ENCODE measurements at regions not wholly inside any gene's neighbourhood (a gene's known extent, or its start where the extent isn't known, plus 50 kb on each side); places are given as distances from the start of the nearest gene placed in this dataset.

DNA sequence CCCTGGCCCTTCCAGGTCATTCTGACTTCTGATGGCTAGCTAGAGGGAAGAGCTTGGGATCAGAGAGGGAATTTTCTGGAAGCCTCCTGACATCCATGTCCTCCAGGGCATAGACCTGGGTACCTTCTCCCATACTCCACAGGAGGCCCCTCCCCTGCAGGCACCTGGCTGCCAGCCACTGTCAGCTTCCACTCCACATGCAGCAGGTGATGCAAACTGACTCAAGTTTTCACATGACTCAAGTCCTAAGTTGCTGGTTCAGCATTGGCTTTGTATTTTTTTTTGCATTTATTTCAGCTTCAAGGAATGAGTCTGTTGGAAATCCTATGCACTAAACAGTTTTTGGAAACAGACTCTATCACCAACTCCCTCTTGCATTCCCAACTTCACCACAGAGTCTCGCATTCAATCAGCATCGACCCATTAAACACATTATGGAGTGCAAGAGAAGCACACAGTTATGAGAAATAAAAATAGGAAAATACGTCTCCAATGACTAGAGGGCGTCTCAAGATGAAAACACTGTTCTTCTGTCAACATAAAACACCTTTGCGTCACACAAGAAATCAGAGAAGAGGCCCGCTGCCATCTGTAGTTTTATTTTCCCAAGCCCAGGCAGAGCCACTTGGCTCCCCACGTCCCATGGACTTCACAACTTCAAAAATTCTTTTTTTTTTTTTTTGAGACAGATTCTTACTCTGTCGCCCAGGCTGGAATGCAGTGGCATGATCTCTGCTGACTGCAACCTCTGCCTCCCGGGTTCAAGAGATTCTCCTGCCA, 362.6 kb upstream of the MGMT start:
- no peak for DNase-seq

DNA sequence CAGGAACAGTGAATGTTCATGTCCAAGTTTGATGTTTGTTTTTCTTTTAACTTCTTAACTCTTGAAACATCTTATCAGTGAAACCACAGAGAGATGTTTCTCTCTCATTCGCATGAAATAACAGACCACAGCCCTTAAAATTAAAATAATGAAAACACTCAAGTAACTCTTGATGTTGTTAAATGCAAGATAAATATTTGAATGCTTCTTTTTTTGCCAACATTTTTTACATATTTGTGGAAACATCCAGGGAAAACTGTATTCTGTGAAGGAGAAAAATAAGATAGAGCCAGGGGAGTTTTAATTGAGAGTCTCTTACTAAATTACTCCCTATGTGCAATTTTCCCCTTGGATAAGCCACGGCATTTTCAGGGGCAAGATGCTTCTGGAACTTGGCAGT, 361.8 kb upstream of the MGMT start:
- DNase-seq = no peak

DNA sequence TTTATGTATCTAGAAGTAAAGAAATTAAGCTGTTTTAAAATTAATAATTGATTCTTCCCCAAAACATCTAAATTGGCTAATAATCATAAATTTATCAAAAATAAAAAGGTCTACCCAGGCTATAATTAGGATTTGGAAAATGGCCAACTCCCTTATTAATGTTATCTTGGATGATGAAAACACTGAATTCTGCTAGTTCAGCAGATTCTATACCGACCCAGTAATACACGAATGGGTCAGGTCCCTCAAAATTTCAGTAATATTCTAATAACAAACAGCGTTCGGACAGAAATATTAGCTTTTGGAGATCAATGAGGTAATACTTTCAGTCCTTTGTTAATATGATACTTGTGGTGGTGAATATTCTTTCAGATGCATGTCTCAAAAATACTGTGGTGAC, 360.7 kb upstream of the MGMT start:
- no peak for DNase-seq

DNA sequence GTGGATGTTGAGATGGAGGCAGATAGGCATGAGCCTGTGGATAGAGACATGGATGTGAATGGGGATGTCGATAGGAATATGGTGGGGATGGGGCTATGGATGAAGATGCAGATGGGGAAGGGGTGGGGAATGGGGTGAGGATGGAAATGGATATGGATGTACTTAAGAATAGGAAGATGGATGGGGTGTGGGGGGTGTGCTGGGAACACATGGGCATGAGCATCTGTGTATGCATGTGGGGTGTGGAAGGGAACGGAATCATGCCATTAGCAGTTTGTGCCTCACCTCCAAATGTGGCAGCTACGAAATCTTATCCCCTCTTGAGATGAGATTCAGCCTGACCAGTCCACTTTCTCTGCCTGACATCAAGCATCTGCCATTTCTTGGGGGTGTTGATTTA, 359.5 kb upstream of the MGMT start:
- DNase-seq = no peak

DNA sequence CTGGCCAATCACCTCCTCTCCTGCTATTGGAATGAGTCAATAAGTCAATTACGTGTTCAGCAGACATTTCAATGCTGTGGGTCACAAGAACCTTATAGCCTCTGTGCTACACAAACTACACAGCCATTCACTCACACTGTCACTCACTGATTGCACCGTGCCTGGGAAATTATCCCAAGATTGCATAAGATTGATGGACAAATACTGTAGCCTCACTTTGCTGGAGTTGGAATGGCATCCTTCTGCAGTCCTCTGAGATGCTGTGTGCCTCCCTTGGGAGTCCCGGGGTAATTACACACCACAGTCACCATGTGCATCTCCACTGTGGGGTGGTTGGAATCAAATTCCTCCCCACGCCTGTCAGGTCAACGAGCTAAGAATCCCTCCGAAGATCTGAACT, 358.7 kb upstream of the MGMT start:
- DNase-seq = no peak

DNA sequence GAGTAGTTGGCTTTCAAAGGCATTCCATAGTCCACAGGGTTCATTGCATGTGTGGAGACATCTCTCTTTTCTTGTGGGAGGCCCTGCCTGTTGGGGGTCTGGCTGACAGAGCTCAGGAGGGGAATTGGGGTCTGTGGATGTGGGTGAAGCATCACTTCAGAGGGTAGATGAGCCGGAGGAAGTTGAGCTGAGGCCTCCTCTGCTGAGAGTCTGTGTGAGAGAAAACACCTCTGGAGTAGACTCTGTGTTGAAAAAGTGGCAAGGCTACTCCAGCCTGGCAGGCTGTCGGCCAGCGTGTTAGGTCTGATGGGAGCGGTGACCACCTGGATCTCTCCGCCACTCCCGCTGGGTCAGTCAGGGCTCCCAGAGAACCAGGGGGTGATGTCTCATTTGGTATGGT, 358.0 kb upstream of the MGMT start:
- DNase-seq = no peak

DNA sequence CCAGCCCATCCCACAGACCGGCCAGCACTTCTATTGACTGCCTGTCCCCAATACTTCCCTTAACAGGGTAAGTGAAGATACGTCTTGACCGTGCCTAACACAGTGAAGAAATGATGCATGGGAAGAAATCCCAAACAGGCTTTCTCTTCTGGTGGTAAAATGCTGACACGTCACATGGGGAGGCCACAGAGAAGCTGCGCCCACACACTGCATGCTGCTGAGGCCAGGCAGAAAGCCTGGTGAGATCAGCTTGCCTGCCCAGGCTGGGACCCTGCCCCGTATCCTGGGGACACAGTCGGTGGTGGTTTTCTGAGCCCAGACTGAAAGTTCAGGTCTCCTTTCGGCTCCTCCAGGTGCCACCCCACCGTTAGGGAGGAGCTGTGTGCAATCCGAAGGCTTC, 356.3 kb upstream of the MGMT start:
- DNase-seq = no peak

DNA sequence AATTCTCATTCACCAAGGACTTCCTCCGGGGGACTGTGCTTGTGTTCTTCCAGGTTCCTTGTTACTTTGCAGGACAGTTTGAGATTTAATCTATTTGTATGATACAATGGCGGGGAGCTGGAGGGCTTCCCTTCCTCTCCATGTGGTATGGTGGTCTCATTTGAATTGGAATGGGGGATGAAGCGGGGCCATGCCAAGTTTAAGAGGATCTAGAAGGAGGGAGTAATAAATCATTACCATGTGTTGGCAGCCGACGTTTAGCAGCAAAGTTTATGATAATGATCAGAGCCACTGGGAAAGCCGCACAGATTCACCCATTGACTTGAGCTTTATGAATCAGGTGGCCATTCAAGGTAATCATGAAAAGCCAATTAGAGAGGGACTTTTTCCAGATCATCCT, 355.1 kb upstream of the MGMT start:
- DNase-seq = no peak

DNA sequence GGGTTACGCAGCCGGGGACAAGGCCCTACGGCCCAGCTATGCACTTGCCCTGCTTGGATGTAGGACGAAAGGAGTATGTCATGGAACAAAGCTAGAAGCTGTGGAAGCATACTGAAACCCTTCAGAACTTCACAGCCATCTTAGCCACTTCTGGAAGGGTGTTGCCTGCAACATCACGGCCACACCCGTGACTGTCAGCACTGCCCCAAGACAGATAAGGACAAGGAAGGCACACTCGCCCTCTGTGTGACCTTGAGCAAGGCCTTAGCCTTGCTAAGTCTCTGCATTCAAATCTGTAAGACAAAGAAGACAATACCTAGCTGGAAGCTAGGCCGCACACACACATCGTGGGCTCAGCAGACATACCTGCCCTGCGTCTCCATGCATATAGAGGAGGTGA, 352.5 kb upstream of the MGMT start:
- DNase-seq = no peak

DNA sequence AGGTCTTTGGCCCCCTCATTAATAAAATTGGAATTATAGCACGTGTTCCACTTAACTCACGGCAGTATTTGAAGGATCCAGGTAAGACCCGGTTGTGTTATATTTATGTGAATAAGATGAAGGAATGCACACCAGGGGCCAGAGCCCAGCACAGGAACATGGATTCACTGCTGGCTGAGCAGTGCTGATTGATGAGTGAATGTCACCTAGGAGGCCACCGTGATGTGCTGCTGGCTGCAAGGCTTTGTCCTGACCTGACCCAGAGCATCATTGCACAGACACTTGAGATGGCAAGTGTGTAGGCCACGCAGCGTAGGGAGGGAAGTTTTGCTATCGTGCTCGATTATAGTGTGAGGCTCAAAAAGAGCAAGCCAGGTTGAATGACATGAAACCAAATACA, 350.7 kb upstream of the MGMT start:
- no peak for DNase-seq

DNA sequence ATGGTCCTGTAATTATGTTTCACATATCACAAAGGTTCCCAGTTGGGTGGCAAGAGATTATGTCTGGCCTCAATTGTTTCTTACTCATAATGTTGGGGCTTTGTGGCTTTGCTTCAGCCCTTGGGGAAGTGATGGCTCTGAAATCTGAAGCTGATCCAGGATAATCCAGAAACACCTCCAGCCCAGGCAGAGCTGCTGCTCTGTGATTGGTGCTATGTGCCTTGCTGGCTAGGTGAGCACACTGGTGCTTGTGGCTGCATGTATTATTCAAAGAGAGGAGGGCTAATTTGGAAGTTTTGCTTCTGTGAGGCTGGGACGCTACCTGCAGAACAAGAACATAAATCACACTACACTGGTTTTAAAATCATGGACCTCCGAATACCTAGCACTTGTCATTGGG, 346.6 kb upstream of the MGMT start:
- no peak for DNase-seq

DNA sequence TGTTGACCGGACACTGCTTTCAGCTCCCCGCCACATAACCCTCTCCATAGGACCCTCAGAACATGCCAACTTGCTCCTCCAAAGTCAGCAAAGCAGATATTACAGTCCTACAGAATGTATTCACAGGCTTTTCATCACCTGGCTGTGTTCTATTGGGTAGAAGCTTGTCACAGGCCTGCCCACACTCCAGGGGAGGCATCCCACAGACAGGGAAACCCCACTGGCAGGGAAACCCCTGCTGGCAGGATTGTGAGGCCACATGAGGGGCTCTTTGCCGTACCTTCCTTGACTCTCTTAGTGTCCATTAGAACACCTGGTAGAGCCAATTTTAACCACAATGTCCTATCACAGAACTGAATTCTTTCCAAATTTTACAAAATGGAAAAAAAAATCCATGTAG, 344.2 kb upstream of the MGMT start:
- no peak for DNase-seq

DNA sequence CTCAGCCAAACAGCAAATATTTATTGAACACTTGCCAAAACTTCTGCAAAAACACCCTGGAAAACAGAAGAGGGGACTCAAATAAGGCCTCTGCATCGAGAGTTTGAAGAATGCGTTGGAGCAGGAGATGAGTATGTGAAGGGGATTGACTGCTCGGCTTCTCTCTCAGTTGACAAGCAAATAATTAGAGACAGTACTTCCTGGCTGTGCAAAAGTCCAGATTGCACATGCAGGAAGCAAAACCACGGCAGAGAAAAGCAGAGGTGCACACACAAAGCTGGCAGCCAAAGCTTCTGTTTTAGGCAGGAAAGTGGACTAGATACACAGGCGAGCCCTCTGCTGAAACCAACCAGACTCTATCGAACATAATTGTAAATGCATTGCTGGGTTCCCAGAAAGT, 343.6 kb upstream of the MGMT start:
- DNase-seq = no peak

DNA sequence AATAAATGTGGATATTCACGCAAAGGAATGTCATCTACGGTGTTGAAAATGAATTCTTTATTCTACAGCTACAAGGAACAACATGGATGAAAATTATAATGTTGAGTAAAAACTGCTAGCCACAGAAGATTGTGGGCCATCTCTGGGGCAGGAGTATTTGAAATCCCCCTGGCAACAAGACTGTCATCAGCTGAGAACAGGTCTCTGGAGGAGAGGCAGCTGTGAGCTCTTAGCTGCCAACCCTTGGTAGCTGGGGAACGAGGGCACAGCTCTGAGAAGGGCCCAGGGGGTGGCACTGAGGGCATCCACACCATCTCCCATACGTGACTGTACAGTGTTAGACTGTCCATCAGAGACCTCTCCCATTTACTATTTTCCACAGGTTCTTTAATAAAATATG, 340.1 kb upstream of the MGMT start:
- peak; percentile 23 to 51 for DNase-seq

DNA sequence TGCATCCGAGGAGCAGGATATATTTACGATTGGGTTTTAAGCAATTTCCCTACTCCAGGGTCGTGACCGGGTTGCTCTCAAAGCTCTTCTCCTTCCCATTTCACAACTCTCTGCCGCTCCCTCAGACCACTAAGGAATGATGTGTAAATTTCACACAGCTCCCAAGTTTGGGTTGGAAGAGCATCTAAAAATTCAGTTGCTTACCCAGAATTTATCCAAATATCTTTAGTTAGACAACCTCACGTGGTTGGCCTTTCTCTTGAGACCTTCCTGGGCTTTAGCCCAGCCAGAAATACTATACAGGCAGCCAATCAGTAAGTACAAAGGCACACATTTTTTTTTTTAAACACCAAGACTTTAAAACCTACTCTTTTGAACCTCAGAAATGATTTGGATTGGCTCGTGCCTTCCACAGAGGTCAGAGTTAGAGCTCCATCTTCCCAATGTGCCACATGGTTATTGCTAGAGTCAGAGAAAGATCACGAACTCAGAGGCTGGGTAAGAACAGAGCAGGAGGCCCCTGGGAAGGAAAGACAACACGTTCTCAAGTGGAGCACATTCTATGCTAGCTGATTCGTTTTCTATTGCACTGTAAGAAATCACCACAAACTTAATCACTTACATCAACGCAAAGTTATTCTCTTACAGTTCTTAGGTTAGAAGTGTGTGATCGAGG, 335.4 kb upstream of the MGMT start:
- no peak for DNase-seq

DNA sequence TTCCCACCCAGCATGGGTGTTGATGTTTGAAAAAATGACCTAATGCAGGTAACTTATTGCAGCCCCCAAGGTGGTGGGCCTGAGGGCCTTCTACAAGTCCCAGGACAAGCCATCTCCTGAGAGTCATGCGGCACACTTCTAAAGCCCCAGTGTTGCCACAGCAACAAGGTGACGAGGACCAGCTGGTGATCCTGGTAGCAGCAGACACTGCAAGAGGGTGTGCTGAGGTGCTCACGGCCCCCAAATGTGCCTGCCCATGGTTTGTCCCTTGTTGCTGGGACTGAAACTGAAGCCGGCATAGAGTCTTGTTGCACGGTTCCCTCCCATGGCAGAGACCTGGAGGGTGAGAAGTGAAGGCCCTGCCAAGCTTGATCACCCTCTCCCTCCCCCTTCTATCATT, 333.2 kb upstream of the MGMT start:
- DNase-seq = no peak

DNA sequence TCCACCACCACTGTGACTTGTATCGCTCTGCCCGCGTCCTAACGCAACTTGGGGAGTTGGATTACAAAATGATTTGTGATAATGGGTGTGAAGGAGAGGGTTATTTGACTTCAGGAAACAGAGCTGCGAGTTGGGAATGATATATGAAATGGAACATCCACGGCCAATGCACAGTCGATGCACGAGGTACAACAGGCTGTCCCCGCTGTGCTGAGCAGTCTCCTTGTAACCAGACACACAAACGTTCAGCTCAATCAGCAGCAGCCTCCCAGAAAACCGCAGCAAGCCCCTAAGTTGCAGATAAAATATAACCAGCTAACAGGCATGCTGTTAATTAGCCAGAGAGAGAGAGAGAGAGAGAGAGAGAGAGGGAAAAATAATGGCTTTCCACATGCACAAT, 332.7 kb upstream of the MGMT start:
- no peak for DNase-seq

DNA sequence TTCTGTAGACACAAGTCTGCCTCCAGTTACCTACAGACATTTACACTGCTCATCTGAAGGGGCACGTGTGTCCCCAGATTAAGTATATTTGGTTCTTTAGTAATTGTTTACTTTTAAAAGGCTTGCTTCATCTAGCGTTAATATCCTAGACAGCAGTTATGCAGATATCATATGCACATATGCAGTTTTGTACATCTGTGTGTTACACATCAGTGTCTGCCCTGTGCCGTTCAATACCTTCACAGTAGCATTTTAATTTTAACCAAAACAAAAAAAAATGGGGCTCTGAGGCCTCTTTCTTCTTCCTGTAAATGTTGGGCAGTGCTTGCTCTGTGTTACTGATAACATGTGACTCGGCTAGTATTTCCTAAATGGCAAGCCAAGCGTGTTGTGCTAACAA, 331.4 kb upstream of the MGMT start:
- no peak for DNase-seq

DNA sequence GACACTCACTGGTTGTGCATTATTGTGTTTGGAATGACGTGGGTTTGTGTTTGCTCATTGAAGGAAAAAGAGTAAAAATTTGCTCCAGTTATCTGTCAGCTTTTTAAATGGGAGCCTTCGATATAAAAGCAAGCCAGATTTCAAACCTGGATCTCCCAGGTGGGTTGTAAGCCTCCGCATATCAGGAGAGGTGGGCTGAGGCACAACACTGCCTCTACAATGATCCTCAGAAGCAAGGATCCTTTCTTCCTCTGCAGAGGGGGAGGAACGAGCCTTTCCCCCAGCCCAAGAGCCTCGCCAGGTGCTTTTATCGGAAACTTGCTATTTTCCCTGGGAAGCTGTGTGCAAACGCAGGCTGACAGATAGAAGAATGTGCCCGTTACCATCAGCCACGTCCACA, 331.0 kb upstream of the MGMT start:
- DNase-seq = no peak

DNA sequence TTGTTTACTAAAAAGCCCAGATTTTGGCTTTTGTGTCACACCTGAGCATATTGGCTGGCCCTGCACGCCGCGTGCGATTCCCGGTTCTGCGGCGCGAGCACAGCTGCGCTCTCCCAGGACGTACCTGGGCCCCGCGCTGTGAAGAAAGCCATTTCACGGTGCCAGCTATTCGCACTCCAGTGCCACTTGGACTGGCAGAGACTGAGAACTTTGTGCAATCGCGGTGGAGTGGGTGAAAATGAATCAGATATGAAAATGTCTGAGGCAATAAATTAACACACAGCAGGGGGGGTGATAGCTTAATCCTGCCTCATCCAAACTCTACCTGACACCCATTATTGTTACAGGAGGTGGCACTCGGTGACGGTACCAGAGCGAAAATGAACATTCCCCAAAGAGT, 330.1 kb upstream of the MGMT start:
- DNase-seq = no peak

DNA sequence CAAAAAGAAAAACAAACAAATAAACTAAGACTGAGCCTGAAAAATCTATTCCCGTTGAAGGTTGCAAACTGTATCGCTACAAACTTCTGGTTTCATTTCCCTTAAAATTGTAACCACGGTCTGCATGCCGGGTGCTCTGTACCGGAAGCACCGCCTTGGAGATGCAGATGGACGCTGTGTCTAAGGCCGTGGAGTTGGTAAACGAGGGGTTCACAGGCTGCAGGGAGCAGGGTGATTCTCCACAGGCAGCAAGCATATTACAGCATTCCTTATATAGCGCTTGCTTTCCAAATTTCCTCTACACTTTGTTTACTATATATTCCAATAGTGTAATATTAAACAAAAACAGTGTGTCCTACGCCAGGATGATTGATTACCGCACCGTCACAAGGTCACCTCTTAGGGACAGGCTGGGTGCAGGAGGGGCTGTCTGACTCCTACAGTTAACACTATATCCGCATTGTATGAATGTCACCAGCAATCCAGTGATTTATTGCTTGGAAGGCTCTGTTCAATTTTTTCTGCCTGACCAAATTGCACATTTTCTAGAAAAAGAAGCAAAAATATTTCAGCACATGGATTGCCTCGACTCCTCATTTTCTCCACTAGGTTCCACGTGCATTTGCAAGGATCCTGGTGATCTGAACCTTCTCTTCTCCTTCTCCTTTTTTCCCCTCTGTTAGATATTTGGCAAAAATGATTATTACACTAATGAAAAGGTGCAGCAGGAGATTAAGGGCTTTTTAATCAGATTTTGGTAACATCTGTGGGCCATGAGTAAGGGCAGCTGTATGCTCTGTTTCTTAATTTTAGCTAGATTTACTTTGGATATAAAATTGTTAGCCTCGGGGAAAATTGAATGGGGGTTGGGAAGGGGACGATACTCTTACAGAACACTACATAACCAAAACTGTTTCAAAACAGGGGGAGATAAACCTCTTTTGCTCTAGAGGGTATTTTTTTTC, 325.8 kb upstream of the MGMT start:
- no peak for DNase-seq

DNA sequence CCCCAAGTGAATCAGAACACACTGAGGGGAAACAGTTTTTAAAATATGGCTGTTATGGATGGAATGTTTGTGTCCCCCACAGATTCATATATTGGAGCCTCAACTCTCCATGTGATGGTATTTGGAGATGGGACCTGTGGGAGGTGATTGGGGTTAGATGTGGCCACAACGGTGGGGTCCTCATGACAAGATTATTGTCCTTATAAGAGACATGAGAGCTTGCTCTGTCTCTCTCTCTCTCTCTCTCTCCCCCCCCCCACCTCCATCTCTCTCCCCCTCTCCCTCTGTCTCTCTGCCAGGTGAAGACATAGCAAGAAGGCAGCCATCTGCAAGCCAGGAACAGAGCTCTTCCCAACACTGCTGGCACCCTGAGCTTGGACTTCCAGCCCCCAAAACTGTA, 315.8 kb upstream of the MGMT start:
- DNase-seq = no peak

DNA sequence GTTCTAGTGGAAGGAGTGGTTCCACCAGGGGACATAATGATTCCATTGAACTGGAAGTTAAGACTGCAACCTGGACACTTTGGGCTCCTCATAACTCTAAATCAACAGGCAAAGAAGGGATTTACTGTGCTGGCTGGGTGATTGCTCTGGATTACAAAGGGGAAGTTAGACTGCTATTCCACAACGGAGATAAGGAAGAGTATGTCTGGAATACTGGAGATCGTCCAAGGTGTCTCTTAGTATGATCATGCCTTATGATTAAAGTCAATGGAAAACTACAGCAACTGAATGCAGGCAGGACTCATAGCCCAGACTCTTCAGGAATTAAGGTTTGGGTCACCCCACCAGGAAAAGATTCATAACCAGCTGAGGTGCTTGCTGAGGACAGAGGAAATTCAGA, 310.6 kb upstream of the MGMT start:
- no peak for DNase-seq

DNA sequence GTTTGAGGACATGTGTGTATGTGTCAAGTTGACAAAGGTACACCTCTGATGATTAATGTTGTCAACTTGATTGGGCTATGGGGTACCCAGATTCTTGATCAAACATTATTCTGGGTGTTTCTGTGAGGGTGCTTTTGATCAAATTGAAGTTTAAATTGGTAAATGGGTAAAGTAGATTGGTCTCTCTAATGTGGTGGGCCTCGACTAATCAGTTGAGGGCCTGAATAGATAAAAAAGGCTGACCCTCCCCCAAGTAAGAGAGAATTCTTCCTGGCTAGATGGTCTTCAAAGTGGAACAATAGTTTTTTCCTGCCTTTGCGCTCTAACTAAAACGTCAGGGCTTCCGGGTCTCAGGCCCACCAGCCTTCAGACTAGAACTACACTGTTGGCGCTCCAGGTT, 309.9 kb upstream of the MGMT start:
- no peak for DNase-seq
